ENCODE measurements at regions not wholly inside any gene's neighbourhood (a gene's known extent, or its start where the extent isn't known, plus 50 kb on each side); places are given as distances from the start of the nearest gene placed in this dataset.

- TF ChIP-seq EZH2 (IDR thresholded peaks at IDR 0.05; ENCODE audit: low read depth, low read length, severe bottlenecking) (no peak), MAX (IDR thresholded peaks at IDR 0.05) (no peak), RAD21 (IDR thresholded peaks at IDR 0.05 in 1 of 2, conservative IDR thresholded peaks at IDR 0.05 in 1 of 2; ENCODE audit: low read depth in 2 of 2, low read length in 2 of 2) (no peak), ATF2 (IDR thresholded peaks at IDR 0.05; ENCODE audit: low read length) (no peak), ZNF274 (IDR thresholded peaks at IDR 0.05; ENCODE audit: borderline replicate concordance, extremely low read depth, low read length) (no peak), CTCF (IDR thresholded peaks at IDR 0.05; ENCODE audit: control extremely low read depth in 1 of 3, insufficient read depth in 1 of 3, low read depth in 1 of 3, low read length in 3 of 3) (no peak), SP1 (IDR thresholded peaks at IDR 0.05; ENCODE audit: low read depth, low read length) (no peak), POLR2A (IDR thresholded peaks at IDR 0.05; ENCODE audit: control extremely low read depth in 1 of 2, low read depth in 2 of 2, low read length in 2 of 2) (no peak), ATF3 (IDR thresholded peaks at IDR 0.05; ENCODE audit: insufficient read depth, low read depth, low read length) (no peak), POLR2AphosphoS5 (IDR thresholded peaks at IDR 0.05; ENCODE audit: low read depth, low read length) (no peak), JUND (IDR thresholded peaks at IDR 0.05; ENCODE audit: low read length) (no peak), EP300 (IDR thresholded peaks at IDR 0.05; ENCODE audit: borderline replicate concordance in 1 of 2, low read depth in 2 of 2, low read length in 2 of 2) (no peak), KDM1A (IDR thresholded peaks at IDR 0.05; ENCODE audit: borderline replicate concordance, low read length) (no peak), SRF (IDR thresholded peaks at IDR 0.05; ENCODE audit: low read depth, low read length) (no peak)
Observed at GRCh38 chr2:120658042-120658769, 77.5 kb upstream of the GLI2 start.
